ENCODE measurements at regions not wholly inside any gene's neighbourhood (a gene's known extent, or its start where the extent isn't known, plus 50 kb on each side); places are given as distances from the start of the nearest gene placed in this dataset.
"Not testable (repeated sequence)": the region's sequence is repeated elsewhere in the genome, so short reads cannot be mapped to it uniquely, and the experiment has no call there.

- TF ChIP-seq EP300 (IDR thresholded peaks at IDR 0.05); CTCF (IDR thresholded peaks at IDR 0.05); POLR2A (IDR thresholded peaks at IDR 0.05; ENCODE audit: low read depth); POLR2AphosphoS5 (IDR thresholded peaks at IDR 0.05): not testable (repeated sequence)
Measured at GRCh38 chr3:166684077-166684476, 696.0 kb downstream of the ZBBX start.

Data from esophagus muscularis mucosa (tissue), 4 donors.